PFSK-1 (cell line): ENCODE measurements at regions not wholly inside any gene's neighbourhood (a gene's known extent, or its start where the extent isn't known, plus 50 kb on each side); places are given as distances from the start of the nearest gene placed in this dataset.

Source experiments
- FOXP2 ChIP-seq: optimal IDR thresholded peaks from 2 replicates; pipeline ENCODE3; 2011; ENCODE audit warnings: borderline replicate concordance, control low read depth, inconsistent platforms; ENCODE audit not compliant: insufficient read depth; ENCODE audit errors: extremely low read length, extremely low read depth
- POLR2AphosphoS5 ChIP-seq: IDR thresholded peaks from 2 replicates; pipeline ENCODE4 v1.6.1; 2012; ENCODE audit warnings: low read depth, mild to moderate bottlenecking, control low read depth, low read length, moderate library complexity
- SIN3A ChIP-seq: IDR thresholded peaks from 2 replicates; pipeline ENCODE4 v1.6.1; 2012; ENCODE audit warnings: mild to moderate bottlenecking, low read length, moderate library complexity, borderline replicate concordance; ENCODE audit not compliant: insufficient read depth
- TAF1 ChIP-seq: IDR thresholded peaks from 2 replicates; pipeline ENCODE4 v1.6.1; 2012; ENCODE audit warnings: low read length, control low read depth, borderline replicate concordance; ENCODE audit not compliant: insufficient read depth
- TF ChIP-seq, protein P1 (sequence below), 2 experiments: IDR thresholded peaks; 2 replicates each; pipeline versions ENCODE4 v1.6.1 to v1.8.0; 2011 to 2012; ENCODE audit warnings: low read depth in 2 of 2, low read length in 2 of 2, control low read depth in 1 of 2, inconsistent platforms in 1 of 2, mild to moderate bottlenecking in 1 of 2, moderate library complexity in 1 of 2; ENCODE audit not compliant: insufficient read depth in 1 of 2

DNA sequence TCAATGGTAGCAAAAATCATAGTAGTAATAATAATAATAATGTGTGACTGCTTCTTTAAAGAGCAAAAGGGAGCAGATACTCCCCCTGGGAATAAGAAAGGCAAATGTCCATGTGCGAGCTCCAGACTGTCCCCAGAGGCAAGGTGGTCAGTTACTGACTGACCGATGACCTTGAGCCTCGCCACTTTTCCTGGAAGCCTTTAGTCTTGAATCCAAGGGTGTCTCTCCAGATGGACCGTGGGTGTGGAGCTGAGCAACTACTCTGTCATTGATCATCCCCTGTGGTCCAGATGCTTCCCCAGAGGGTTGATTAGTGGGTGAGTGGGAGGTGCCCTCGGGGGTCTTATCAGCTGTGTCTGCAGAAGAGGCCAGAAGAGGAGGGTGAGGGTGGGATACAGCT lies 418.5 kb upstream of the TBX3 start:
- TF ChIP-seq POLR2AphosphoS5 (no peak), SIN3A (no peak), FOXP2 (no peak), TAF1 (no peak)
- TF ChIP-seq, protein P1, sequence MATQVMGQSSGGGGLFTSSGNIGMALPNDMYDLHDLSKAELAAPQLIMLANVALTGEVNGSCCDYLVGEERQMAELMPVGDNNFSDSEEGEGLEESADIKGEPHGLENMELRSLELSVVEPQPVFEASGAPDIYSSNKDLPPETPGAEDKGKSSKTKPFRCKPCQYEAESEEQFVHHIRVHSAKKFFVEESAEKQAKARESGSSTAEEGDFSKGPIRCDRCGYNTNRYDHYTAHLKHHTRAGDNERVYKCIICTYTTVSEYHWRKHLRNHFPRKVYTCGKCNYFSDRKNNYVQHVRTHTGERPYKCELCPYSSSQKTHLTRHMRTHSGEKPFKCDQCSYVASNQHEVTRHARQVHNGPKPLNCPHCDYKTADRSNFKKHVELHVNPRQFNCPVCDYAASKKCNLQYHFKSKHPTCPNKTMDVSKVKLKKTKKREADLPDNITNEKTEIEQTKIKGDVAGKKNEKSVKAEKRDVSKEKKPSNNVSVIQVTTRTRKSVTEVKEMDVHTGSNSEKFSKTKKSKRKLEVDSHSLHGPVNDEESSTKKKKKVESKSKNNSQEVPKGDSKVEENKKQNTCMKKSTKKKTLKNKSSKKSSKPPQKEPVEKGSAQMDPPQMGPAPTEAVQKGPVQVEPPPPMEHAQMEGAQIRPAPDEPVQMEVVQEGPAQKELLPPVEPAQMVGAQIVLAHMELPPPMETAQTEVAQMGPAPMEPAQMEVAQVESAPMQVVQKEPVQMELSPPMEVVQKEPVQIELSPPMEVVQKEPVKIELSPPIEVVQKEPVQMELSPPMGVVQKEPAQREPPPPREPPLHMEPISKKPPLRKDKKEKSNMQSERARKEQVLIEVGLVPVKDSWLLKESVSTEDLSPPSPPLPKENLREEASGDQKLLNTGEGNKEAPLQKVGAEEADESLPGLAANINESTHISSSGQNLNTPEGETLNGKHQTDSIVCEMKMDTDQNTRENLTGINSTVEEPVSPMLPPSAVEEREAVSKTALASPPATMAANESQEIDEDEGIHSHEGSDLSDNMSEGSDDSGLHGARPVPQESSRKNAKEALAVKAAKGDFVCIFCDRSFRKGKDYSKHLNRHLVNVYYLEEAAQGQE (IDR thresholded peaks at IDR 0.05; ENCODE audit: insufficient read depth in 1 of 2, low read depth in 2 of 2, low read length in 2 of 2) = no peak

GRCh38 chr12:115101520-115101919 lies 417.5 kb upstream of the TBX3 start:
- TF ChIP-seq SIN3A (no peak), TAF1 (no peak), POLR2AphosphoS5 (no peak), FOXP2 (no peak)
- TF ChIP-seq, protein P1 (IDR thresholded peaks at IDR 0.05; ENCODE audit: insufficient read depth in 1 of 2, low read depth in 2 of 2, low read length in 2 of 2) = no peak

- TF ChIP-seq FOXP2 (no peak), POLR2AphosphoS5 (no peak), TAF1 (no peak), SIN3A (no peak)
- TF ChIP-seq, protein P1 (IDR thresholded peaks at IDR 0.05; ENCODE audit: insufficient read depth in 1 of 2, low read depth in 2 of 2, low read length in 2 of 2) = no peak
Measured at GRCh38 chr12:115097416-115097815, 413.4 kb upstream of the TBX3 start.

DNA sequence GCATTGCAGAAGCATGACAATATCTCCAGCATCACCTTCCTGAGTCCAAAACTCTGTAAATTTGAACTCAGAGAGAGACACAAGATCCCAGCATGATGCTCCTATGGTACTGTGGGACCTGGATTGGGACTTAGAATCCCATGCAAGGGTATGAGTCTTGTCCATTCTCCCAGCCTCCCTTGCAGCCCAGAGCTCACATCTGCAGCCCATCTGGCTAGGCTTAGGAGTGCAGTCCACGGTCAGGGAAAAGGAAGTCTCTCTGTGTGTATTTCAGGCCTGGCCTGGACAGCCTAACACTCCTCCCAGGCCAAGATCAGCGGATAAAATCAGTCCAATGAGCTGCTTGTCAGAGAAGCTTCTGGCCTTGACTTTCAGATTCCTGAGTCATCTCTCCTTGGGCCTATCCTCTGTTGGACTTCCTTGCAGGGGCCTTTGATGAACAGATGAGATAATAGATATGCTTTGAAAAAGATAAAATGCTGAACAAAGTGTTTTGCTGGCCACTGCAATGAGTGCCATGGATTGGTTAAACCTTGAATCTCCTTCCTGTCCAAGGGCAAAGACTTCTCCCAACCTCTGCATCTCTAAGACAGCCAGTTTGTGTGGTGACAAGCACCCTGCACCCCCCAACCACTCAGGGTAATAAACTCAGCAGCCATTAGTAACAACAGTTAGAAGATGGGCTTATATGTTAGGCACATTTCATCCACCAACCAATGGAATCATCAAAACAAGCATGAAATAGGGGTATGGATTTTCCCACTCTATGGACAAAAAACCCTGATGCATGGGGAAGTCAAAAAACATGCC lies 412.8 kb upstream of the TBX3 start:
- TF ChIP-seq, protein P1 (IDR thresholded peaks at IDR 0.05; ENCODE audit: insufficient read depth in 1 of 2, low read depth in 2 of 2, low read length in 2 of 2) = no peak
- TF ChIP-seq FOXP2 (no peak), POLR2AphosphoS5 (no peak), SIN3A (no peak), TAF1 (no peak)
